Natural killer cell (primary cell): ENCODE measurements at regions not wholly inside any gene's neighbourhood (a gene's known extent, or its start where the extent isn't known, plus 50 kb on each side); places are given as distances from the start of the nearest gene placed in this dataset.

ENCODE experiments used
- ATAC-seq, 3 donors: fragments of 150-1000 bp in 2 of 3; fragments of 200-7000 bp in 1 of 3; cut with Tn5 transposase; 1 replicate in 1 of 3; 2 replicates in 2 of 3; pipeline ENCODE4 v1.10.0; 2021; ENCODE audit warnings: mild to moderate bottlenecking in 2 of 3, moderate library complexity in 2 of 3
- DNase-seq, 2 donors: peaks; one replicate each; pipeline versions ENCODE4 v3.0.0 to v3.0.0-alpha.2; 2013 to 2021; ENCODE audit warnings: mixed read lengths in 1 of 2
- H3K27ac ChIP-seq: one replicate; pipeline ENCODE4 v1.5.1; 2013; ENCODE audit warnings: mild to moderate bottlenecking, low read length
- H3K27me3 ChIP-seq: one replicate; pipeline ENCODE4 v1.6.1; 2013; ENCODE audit warnings: low read length; ENCODE audit not compliant: control insufficient read depth, insufficient read depth
- H3K36me3 ChIP-seq: one replicate; pipeline ENCODE4 v1.6.1; 2013; ENCODE audit warnings: low read length; ENCODE audit not compliant: control insufficient read depth, insufficient read depth
- H3K4me1 ChIP-seq: one replicate; pipeline ENCODE4 v1.6.1; 2013; ENCODE audit warnings: low read length; ENCODE audit not compliant: control insufficient read depth, insufficient read depth
- H3K4me3 ChIP-seq: one replicate; pipeline ENCODE4 v1.5.1; 2013; ENCODE audit warnings: low read length
- H3K9me3 ChIP-seq: one replicate; pipeline ENCODE4 v1.6.1; 2013; ENCODE audit warnings: low read length; ENCODE audit not compliant: control insufficient read depth, insufficient read depth
- H3K27ac Mint-ChIP-seq, 2 donors: one replicate each; pipeline ENCODE4 v1.8.0; 2022; ENCODE audit warnings: mild to moderate bottlenecking in 2 of 2, mixed read lengths in 2 of 2, moderate library complexity in 1 of 2
- H3K27me3 Mint-ChIP-seq, 2 donors: one replicate each; pipeline ENCODE4 v1.8.0; 2022; ENCODE audit warnings: low read depth in 2 of 2, mixed read lengths in 2 of 2
- H3K36me3 Mint-ChIP-seq: one replicate; pipeline ENCODE4 v1.8.0; 2022; ENCODE audit warnings: mixed read lengths
- H3K4me1 Mint-ChIP-seq, 2 donors: one replicate each; pipeline ENCODE4 v1.8.0; 2022; ENCODE audit warnings: mixed read lengths in 2 of 2
- H3K4me3 Mint-ChIP-seq: one replicate; pipeline ENCODE4 v1.8.0; 2022; ENCODE audit warnings: mild to moderate bottlenecking, moderate library complexity, mixed read lengths
- H3K9me3 Mint-ChIP-seq, 2 donors: one replicate each; pipeline ENCODE4 v1.8.0; 2022; ENCODE audit warnings: mixed read lengths in 2 of 2
- WGBS: methylation state at CpG from one replicate; pipeline ENCODE4 v1.1.7; 2013; ENCODE audit warnings: missing lambda C conversion rate; ENCODE audit not compliant: insufficient coverage; 5-methylcytosine and 5-hydroxymethylcytosine counted together
- intact Hi-C: fragments of 100-400 bp; cut with micrococcal nuclease; formaldehyde crosslinking; loops from one replicate; pipeline ENCODE4 v1.14.2; 2022
- TF ChIP-seq, protein P1 (sequence below): fragments of 200-600 bp; IDR thresholded peaks from one replicate; pipeline ENCODE4 v1.8.0; 2022; ENCODE audit warnings: antibody characterized with exemption

- intact Hi-C loops = no loop called here
- Mint-ChIP-seq H3K9me3 (peaks cover 4 to 5% of the 10 kb centered on the region in 2 donors), H3K4me1 (no peaks in the 10 kb centered on the region), H3K27me3 (peaks cover 7 to 18% of the 10 kb centered on the region in 2 donors), H3K36me3 (peaks cover 7% of the 10 kb centered on the region), H3K27ac (no peak overlapping the region), H3K4me3 (no peak overlapping the region)
- WGBS = 89% methylated on average over 3 of the region's 3 CpGs
- Histone ChIP-seq H3K9me3 (peaks cover 3% of the 10 kb centered on the region), H3K27me3 (no peaks in the 10 kb centered on the region), H3K27ac (no peak overlapping the region), H3K4me1 (no peaks in the 10 kb centered on the region), H3K36me3 (no peaks in the 10 kb centered on the region), H3K4me3 (no peak overlapping the region)
- DNase-seq (no peak), ATAC-seq (no peak)
- TF ChIP-seq, protein P1, sequence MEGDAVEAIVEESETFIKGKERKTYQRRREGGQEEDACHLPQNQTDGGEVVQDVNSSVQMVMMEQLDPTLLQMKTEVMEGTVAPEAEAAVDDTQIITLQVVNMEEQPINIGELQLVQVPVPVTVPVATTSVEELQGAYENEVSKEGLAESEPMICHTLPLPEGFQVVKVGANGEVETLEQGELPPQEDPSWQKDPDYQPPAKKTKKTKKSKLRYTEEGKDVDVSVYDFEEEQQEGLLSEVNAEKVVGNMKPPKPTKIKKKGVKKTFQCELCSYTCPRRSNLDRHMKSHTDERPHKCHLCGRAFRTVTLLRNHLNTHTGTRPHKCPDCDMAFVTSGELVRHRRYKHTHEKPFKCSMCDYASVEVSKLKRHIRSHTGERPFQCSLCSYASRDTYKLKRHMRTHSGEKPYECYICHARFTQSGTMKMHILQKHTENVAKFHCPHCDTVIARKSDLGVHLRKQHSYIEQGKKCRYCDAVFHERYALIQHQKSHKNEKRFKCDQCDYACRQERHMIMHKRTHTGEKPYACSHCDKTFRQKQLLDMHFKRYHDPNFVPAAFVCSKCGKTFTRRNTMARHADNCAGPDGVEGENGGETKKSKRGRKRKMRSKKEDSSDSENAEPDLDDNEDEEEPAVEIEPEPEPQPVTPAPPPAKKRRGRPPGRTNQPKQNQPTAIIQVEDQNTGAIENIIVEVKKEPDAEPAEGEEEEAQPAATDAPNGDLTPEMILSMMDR = no peak
Observed at GRCh38 chr4:153034681-153035080, 98.6 kb downstream of the FHDC1 start.

DNA sequence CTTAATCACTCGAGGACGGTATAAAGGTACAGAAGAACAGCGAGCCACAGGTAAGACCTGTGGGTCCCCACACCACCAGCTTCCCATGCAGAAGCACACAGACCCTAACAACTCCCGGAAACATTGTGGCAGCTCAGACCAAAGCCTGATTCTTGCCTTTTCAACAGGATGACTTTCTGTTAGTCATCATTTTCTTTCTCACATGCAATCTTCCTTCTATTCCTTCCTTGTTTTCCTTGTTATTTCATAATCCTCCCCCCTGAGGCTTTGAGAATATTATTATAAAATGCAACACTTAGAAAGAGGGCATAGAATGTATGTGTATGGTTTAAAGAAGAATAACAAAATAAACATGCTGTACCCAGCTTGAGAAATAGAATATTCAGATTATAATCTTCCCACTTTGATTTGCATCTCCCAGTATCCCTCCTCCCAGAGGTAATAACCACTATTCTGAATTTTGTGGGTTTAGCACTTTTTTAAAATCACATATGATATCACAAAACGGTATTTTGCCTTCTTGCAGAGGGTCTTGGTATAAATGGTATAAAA, 100.9 kb downstream of the FHDC1 start:
- Mint-ChIP-seq H3K9me3 (no peaks in the 10 kb centered on the region), H3K36me3 (no peaks in the 10 kb centered on the region), H3K27ac (no peak overlapping the region), H3K27me3 (peaks cover 7 to 17% of the 10 kb centered on the region in 2 donors), H3K4me1 (no peaks in the 10 kb centered on the region), H3K4me3 (no peak overlapping the region)
- Histone ChIP-seq H3K4me3 (no peak overlapping the region), H3K27me3 (no peaks in the 10 kb centered on the region), H3K4me1 (no peaks in the 10 kb centered on the region), H3K27ac (no peak overlapping the region), H3K9me3 (no peaks in the 10 kb centered on the region), H3K36me3 (no peaks in the 10 kb centered on the region)
- DNase-seq (no peak), ATAC-seq (no peak)
- intact Hi-C loops = no loop called here
- TF ChIP-seq, protein P1 = no peak
- 90% methylated on average over 4 of the region's 5 CpGs for WGBS

GRCh38 chr4:153038623-153039311, 102.6 kb downstream of the FHDC1 start:
- H3K9me3 ChIP-seq = no peaks in the 10 kb centered on the region
- H3K4me1 Mint-ChIP-seq = no peaks in the 10 kb centered on the region
- H3K27ac Mint-ChIP-seq = no peak overlapping the region
- no peaks in the 10 kb centered on the region for H3K36me3 ChIP-seq
- 69% methylated on average over 10 of the region's 10 CpGs for WGBS
- no peak overlapping the region for H3K4me3 Mint-ChIP-seq
- H3K9me3 Mint-ChIP-seq = no peaks in the 10 kb centered on the region
- H3K36me3 Mint-ChIP-seq = no peaks in the 10 kb centered on the region
- no peak overlapping the region for H3K4me3 ChIP-seq
- intact Hi-C loops = no loop called here
- TF ChIP-seq, protein P1 = no peak
- H3K27me3 Mint-ChIP-seq = peaks cover 7 to 17% of the 10 kb centered on the region in 2 donors
- H3K27ac ChIP-seq = no peak overlapping the region
- no peaks in the 10 kb centered on the region for H3K4me1 ChIP-seq
- ATAC-seq = no peak
- DNase-seq = no peak
- H3K27me3 ChIP-seq = no peaks in the 10 kb centered on the region
